ENCODE measurements at regions not wholly inside any gene's neighbourhood (a gene's known extent, or its start where the extent isn't known, plus 50 kb on each side); places are given as distances from the start of the nearest gene placed in this dataset.

GRCh38 chr2:144753416-144753815 is 233.5 kb upstream of the ZEB2 start:
- intact Hi-C loops (cut with DNase I) = no loop called here
- Histone ChIP-seq H3K27ac (no peak overlapping the region), H3K27me3 (no peaks in the 10 kb centered on the region), H3K9me3 (peaks cover 0 to 32% of the 10 kb centered on the region in 2 donors), H3K4me3 (no peak overlapping the region), H3K36me3 (no peaks in the 10 kb centered on the region), H3K4me1 (no peaks in the 10 kb centered on the region)
- DNase-seq (no peak), ATAC-seq (no peak)
- no peak for TF ChIP-seq CTCF (IDR thresholded peaks at IDR 0.05)

- no peak for TF ChIP-seq CTCF (IDR thresholded peaks at IDR 0.05)
- no peak overlapping the region for H3K4me3 ChIP-seq
- DNase-seq = no peak
- peaks cover 0 to 42% of the 10 kb centered on the region in 2 donors for H3K9me3 ChIP-seq
- intact Hi-C loops (cut with DNase I) = no loop called here
- ATAC-seq = no peak
- H3K27ac ChIP-seq = no peak overlapping the region
- H3K4me1 ChIP-seq = no peaks in the 10 kb centered on the region
- H3K36me3 ChIP-seq = no peaks in the 10 kb centered on the region
- H3K27me3 ChIP-seq = no peaks in the 10 kb centered on the region
These were observed 231.4 kb upstream of the ZEB2 start for GRCh38 chr2:144751142-144751905.

GRCh38 chr2:144749188-144749587 is 229.3 kb upstream of the ZEB2 start:
- Histone ChIP-seq H3K27ac (no peak overlapping the region), H3K36me3 (no peaks in the 10 kb centered on the region), H3K27me3 (no peaks in the 10 kb centered on the region), H3K4me1 (no peaks in the 10 kb centered on the region), H3K9me3 (peaks cover 0 to 42% of the 10 kb centered on the region in 2 donors), H3K4me3 (no peak overlapping the region)
- TF ChIP-seq CTCF (IDR thresholded peaks at IDR 0.05) = no peak
- DNase-seq (no peak), ATAC-seq (no peak)
- intact Hi-C loops (cut with DNase I) = no loop called here

GRCh38 chr2:144748443-144748842 is 228.5 kb upstream of the ZEB2 start:
- intact Hi-C loops (cut with DNase I) = no loop called here
- H3K27me3 ChIP-seq = no peaks in the 10 kb centered on the region
- TF ChIP-seq CTCF (IDR thresholded peaks at IDR 0.05) = no peak
- DNase-seq (no peak), ATAC-seq (no peak)
- H3K27ac ChIP-seq = no peak overlapping the region
- no peaks in the 10 kb centered on the region for H3K4me1 ChIP-seq
- peaks cover 0 to 42% of the 10 kb centered on the region in 2 donors for H3K9me3 ChIP-seq
- H3K4me3 ChIP-seq = no peak overlapping the region
- no peaks in the 10 kb centered on the region for H3K36me3 ChIP-seq

- DNase-seq (no peak), ATAC-seq (no peak)
- Histone ChIP-seq H3K4me1 (no peaks in the 10 kb centered on the region), H3K9me3 (peaks cover 0 to 42% of the 10 kb centered on the region in 2 donors), H3K4me3 (no peak overlapping the region), H3K27me3 (no peaks in the 10 kb centered on the region), H3K27ac (no peak overlapping the region), H3K36me3 (no peaks in the 10 kb centered on the region)
- intact Hi-C loops (cut with DNase I) = no loop called here
- no peak for TF ChIP-seq CTCF (IDR thresholded peaks at IDR 0.05)
These were observed 227.7 kb upstream of the ZEB2 start for GRCh38 chr2:144747571-144747970.

All from left lung (tissue), 4 donors.